Epithelial cell of proximal tubule (primary cell): ENCODE measurements at regions not wholly inside any gene's neighbourhood (a gene's known extent, or its start where the extent isn't known, plus 50 kb on each side); places are given as distances from the start of the nearest gene placed in this dataset.

ENCODE experiments used
- DNase-seq: peaks from one replicate; pipeline ENCODE4 v3.0.0-alpha.2; 2011; ENCODE audit warnings: low read depth
- H3K4me3 ChIP-seq: 2 replicates; pipeline ENCODE4 v1.5.1; 2011; ENCODE audit warnings: low read depth, mild to moderate bottlenecking, low read length
- TF ChIP-seq, protein P1 (sequence below): conservative IDR thresholded peaks from 2 replicates; pipeline ENCODE4 v1.5.1; 2012; ENCODE audit warnings: low read depth, mild to moderate bottlenecking, low read length

DNA sequence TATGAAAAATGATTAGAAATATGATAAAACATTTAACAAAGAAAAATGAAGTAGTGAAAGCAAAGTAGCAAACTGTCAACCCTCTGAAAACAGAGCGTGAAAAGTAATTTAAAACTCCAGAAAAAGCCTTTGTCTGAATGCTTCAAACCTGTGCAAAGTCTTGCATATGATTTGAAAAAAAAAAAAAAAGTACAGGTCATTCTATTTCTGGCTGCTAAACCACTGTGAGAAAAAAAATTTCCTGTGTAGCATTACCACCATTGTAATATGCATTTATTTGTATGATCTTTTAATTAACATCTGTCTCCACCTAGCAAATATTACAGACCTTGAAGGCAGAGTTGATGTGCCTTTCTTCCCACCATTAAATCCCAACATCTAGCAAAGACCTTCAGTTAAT, 82.1 kb upstream of the CCDC68 start:
- DNase-seq: no peak
- TF ChIP-seq, protein P1, sequence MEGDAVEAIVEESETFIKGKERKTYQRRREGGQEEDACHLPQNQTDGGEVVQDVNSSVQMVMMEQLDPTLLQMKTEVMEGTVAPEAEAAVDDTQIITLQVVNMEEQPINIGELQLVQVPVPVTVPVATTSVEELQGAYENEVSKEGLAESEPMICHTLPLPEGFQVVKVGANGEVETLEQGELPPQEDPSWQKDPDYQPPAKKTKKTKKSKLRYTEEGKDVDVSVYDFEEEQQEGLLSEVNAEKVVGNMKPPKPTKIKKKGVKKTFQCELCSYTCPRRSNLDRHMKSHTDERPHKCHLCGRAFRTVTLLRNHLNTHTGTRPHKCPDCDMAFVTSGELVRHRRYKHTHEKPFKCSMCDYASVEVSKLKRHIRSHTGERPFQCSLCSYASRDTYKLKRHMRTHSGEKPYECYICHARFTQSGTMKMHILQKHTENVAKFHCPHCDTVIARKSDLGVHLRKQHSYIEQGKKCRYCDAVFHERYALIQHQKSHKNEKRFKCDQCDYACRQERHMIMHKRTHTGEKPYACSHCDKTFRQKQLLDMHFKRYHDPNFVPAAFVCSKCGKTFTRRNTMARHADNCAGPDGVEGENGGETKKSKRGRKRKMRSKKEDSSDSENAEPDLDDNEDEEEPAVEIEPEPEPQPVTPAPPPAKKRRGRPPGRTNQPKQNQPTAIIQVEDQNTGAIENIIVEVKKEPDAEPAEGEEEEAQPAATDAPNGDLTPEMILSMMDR: no peak
- H3K4me3 ChIP-seq: no peak overlapping the region

DNA sequence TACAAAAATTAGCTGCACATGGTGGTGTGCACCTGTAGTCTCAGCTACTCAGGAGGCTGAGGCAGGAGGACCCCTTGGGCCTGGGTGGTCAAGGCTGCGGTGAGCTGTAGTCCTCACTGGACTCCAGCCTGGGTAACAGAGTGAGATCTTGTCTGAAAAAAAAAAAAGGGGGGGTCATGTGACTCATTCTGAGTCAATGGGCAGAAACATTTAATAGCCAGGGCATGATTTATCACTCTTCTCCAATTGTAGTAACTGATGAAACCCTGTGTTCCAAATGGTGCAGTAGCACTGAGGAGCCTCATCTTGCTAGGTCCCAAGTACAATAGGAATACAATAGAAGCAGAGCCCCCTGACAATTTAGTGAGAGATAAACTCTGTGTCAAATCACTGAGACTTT, 78.9 kb upstream of the CCDC68 start:
- TF ChIP-seq, protein P1: no peak
- DNase-seq: no peak
- H3K4me3 ChIP-seq: no peak overlapping the region

- TF ChIP-seq, protein P1: no peak
- no peak overlapping the region for H3K4me3 ChIP-seq
- DNase-seq: no peak
These were observed 75.5 kb upstream of the CCDC68 start for GRCh38 chr18:55034742-55035141.

GRCh38 chr18:55031979-55032378, 72.7 kb upstream of the CCDC68 start:
- TF ChIP-seq, protein P1: no peak
- no peak for DNase-seq
- H3K4me3 ChIP-seq: no peak overlapping the region

DNA sequence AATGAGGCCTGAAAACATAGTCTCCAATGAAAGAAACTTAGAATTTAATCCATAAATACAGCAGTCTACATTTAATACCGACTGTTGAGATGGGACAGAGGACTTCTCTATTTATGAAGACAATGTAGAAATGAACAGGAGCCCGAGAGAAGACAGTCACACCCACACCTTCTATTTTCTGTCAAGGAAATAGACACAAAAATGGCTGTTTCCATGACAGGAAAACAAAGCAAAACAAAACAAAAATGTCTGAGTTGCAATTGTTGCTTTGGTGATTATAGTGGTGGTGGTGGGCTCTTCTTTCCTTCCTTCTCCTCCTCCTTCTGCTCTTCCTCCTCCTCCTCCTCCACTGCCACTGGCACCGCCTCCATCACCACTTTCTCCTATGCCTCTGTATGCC, 72.3 kb upstream of the CCDC68 start:
- TF ChIP-seq, protein P1: no peak
- no peak overlapping the region for H3K4me3 ChIP-seq
- no peak for DNase-seq

DNA sequence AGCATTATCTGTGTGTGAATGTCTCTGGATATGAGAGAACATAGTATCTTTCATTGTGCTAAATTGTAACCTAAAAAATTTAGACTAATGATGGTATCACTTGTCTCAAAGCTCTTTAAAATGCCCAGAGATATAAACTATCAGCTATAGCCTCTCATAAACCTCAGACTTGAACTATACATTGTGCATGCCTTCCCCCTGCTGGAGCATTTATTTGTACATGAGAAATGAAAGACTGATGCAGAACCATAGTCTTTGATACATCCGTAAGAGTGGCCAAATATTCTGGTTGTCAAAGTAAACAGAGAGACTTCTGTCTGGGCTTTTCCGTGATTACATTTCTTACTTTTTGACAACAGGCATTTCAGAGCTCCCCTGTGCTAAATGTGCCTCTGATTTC, 71.9 kb upstream of the CCDC68 start:
- no peak for DNase-seq
- no peak overlapping the region for H3K4me3 ChIP-seq
- TF ChIP-seq, protein P1: no peak

- TF ChIP-seq, protein P1: no peak
- no peak for DNase-seq
These were observed 65.3 kb upstream of the CCDC68 start for GRCh38 chr18:55024564-55024963.

More at GRCh38 chr18:55024564-55024963, 65.3 kb upstream of the CCDC68 start:
- H3K4me3 ChIP-seq: no peak overlapping the region
